ENCODE measurements at regions not wholly inside any gene's neighbourhood (a gene's known extent, or its start where the extent isn't known, plus 50 kb on each side); places are given as distances from the start of the nearest gene placed in this dataset.

DNA sequence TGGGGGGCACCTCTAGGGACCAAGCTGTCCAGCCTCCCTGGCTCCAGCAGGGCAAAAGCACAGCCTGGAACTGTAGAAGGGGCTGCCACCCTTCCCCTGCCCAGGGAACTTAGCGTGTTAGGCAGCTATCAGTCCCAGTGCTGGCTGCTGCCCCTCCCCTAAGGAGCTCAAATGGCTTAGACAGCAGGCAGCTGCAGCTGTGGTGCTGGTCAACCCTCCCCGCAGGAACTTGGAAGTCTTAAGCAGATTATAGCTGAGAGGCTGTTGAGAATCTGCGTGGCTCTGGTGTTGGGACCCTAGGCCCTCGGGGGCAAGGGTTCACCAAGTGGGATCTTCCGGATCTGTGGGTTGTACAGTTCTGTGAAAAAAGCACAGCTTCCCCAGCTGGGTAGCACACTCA is 536.5 kb upstream of the CDH10 start:
- TF ChIP-seq POLR2A (IDR thresholded peaks at IDR 0.05; ENCODE audit: low read length) (no peak), GATA1 (IDR thresholded peaks at IDR 0.05; ENCODE audit: low read depth, low read length) (no peak)

Measured in erythroblast (primary cell).